GM12874 (cell line): ENCODE measurements at regions not wholly inside any gene's neighbourhood (a gene's known extent, or its start where the extent isn't known, plus 50 kb on each side); places are given as distances from the start of the nearest gene placed in this dataset.

ENCODE experiments used
- TF ChIP-seq, protein P1 (sequence below): IDR thresholded peaks from 2 replicates; pipeline ENCODE4 v1.5.1; 2011; ENCODE audit warnings: low read depth, mild to moderate bottlenecking, control low read depth, low read length, moderate library complexity; ENCODE audit not compliant: insufficient read depth

DNA sequence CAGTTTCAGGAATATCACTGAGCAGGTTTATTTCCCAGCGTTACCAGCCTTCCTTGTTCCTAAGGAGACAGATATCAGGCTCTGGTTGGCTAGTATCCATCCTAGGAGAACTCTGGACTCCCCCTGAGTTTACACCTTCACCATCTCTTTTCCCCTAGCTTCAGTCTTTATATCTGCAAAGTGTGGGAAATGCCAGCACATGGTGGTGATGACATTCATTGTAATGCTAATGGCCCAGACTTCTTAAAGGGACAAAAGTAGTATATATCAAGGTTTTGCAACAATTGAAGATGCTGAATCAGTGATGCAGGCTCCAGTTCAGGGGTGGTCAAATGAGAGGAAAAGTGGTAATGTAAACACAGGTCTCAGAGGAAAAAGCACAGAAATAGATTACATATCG lies 224.3 kb upstream of the SYNDIG1 start:
- TF ChIP-seq, protein P1, sequence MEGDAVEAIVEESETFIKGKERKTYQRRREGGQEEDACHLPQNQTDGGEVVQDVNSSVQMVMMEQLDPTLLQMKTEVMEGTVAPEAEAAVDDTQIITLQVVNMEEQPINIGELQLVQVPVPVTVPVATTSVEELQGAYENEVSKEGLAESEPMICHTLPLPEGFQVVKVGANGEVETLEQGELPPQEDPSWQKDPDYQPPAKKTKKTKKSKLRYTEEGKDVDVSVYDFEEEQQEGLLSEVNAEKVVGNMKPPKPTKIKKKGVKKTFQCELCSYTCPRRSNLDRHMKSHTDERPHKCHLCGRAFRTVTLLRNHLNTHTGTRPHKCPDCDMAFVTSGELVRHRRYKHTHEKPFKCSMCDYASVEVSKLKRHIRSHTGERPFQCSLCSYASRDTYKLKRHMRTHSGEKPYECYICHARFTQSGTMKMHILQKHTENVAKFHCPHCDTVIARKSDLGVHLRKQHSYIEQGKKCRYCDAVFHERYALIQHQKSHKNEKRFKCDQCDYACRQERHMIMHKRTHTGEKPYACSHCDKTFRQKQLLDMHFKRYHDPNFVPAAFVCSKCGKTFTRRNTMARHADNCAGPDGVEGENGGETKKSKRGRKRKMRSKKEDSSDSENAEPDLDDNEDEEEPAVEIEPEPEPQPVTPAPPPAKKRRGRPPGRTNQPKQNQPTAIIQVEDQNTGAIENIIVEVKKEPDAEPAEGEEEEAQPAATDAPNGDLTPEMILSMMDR: no peak

DNA sequence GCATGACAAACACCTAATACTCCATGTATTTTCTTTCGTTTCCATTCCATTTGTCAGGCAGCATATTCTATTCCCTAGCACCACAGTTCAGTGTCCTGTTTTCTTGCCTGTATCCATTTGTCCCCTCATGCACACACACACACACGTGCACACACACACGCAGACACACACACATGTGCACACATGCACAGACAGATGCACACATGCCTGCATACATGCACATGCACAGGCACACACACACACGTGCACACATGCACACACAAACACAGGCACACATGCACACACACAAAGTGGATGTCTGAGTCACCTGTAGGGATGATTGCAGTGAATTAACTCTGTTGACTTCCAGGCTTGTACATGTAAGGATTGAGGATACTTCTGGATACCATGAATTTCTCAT lies 226.7 kb upstream of the SYNDIG1 start:
- TF ChIP-seq, protein P1: no peak

DNA sequence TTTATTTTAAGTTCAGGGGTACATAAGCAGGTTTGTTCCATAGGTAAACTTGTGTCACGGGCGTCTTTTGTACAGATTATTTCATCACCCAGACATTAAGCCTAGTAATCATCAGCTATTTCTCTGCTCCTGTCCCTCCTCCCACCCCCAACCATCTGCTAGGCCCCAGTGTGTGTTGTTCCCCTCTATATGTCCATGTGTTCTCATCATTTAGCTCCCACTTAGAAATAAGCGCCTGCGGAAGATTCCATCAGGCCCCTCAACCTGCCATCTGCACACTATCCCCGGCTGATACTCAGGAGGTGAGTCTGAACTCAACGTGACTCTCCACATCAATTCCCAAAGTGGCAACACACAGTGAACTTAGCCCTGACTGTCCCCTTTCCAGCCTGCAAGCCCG lies 228.0 kb upstream of the SYNDIG1 start:
- TF ChIP-seq, protein P1: no peak

DNA sequence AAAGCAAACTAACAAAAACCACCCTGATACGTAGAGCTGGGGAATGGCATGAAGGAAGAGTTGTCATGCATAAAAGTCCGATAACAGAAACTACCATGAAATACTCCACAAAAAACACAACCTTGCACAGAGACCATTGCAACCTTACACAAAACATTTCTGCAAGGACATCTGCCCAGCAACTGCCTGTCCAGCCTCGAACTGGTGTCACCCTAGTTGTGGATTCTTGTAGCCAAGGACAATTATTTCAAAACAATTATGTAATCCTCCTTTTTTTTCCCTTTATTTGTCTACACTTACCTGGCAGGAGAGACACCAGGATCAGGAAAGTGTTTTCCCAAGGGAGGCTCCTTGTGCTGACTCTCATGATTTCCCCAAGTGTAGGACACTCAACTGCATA lies 232.5 kb upstream of the SYNDIG1 start:
- TF ChIP-seq, protein P1: no peak

DNA sequence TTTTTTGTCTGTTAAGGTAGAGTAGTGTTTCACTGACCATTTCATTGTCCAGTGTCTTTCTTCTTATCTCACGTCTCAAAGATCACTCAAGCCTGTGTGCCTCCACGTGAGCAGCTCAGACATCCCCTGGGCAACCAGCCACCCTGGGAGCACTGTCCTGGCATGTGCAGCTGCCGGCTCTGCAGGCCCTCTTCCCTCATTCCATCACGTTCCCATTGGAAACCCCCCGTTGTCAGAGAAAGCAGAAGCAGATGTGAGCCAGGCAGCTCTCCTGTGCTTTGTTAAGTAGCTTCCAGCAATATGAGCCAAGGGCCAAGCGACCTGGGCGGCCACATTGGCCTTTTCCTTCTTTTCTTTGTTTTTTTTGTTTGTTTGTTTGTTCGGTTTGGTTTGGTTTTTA lies 233.2 kb upstream of the SYNDIG1 start:
- TF ChIP-seq, protein P1: no peak

DNA sequence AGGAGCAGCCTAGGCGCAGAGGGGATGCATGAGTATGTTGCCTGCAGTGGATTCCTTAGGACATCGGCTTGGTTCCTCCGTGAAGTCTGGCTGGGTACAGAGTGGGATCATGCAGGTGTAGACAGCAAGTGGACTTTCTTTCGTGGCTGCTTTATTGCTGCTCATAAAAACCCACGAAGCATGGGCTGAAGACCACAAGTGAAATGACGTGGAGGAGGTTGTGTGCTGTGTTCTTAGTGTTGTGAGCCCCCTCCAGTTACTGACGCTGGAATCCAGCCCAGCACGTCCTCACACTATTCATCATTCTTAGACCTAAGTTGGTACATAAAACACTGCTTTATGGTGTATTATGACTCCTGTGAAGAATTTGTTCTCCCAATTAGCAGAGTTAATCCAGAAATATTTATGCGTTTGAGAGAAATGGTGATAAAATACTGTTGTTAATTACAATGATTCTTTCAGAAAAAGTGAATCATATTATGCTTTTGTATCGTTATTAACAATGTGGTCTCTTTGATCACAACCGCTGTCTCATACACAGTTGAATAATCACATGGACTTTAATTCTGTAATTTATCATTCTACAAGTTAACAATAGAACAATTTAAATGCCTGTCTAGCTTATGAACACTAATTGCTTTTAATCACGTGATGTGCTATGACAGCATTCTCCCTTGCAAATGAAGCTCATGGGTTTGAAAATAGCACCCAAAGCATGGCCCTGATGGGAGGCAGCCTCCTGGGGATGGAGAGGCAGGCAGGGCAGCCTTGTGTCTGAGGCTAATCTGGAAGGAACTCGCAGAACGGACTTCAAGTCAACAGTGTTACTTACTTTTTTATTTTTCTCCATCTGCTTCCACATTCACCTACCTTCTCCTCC lies 233.9 kb upstream of the SYNDIG1 start:
- TF ChIP-seq, protein P1: no peak

DNA sequence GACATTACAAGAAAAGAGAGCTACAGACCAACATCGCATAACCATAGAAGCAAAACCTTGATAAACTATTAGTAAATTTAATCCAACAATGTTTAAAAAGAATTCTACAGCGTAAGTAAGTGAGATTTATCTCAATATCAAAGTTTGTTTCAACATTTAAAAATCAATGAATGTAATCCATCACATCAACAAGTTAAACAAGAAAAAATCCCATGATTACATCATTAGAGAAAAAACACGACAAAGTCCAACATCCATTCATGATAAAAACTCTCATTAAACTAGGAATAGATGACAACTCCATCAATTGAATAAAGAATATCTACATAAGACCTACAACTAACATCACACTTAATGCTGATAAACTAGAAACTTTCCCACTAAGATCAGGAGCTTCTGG lies 239.0 kb upstream of the GGTLC1 start:
- TF ChIP-seq, protein P1: no peak
